ENCODE measurements at regions not wholly inside any gene's neighbourhood (a gene's known extent, or its start where the extent isn't known, plus 50 kb on each side); places are given as distances from the start of the nearest gene placed in this dataset.
A peak's percentile ranks its signal among the peaks of the same experiment; 100 is the strongest.

GRCh38 chr12:75722714-75723200, 211.3 kb upstream of the KRR1 start:
- Histone ChIP-seq H3K9me3 (ENCODE audit: control insufficient read depth in 2 of 3, low read length in 3 of 3) (no peaks in the 10 kb centered on the region), H3K27ac (ENCODE audit: low read depth, low read length) (no peak overlapping the region), H3K4me1 (ENCODE audit: control insufficient read depth in 2 of 2, insufficient read depth in 2 of 2, low read length in 2 of 2) (peaks cover 3 to 7% of the 10 kb centered on the region in 2 donors), H3K36me3 (ENCODE audit: control insufficient read depth in 2 of 3, insufficient read depth in 3 of 3, low read length in 3 of 3) (no peaks in the 10 kb centered on the region), H3K4me3 (ENCODE audit: low read length) (no peak overlapping the region), H3K27me3 (ENCODE audit: control insufficient read depth in 2 of 2, insufficient read depth in 2 of 2, low read length in 2 of 2) (no peaks in the 10 kb centered on the region)
- Mint-ChIP-seq H3K4me3 (peak overlapping the region in 2 of 10 donors; percentile 2 to 44), H3K4me1 (peaks cover 11 to 18% (median 13%) of the 10 kb centered on the region in 7 donors), H3K27ac (peak overlapping the region in 3 of 9 donors; percentile 77 to 84 (median 78)), H3K9me3 (peaks cover 0 to 3% (median 0%) of the 10 kb centered on the region in 11 donors), H3K36me3 (peaks cover 0 to 11% (median 0%) of the 10 kb centered on the region in 5 donors), H3K27me3 (peaks cover 0 to 9% (median 5%) of the 10 kb centered on the region in 5 donors)
- ChIA-PET CTCF (interaction anchor here (1.5 kb wide), 1 partner anchor 14 kb away, joined by 3 read pairs; no protein-coding TSS in a partner anchor), POLR2A (no interaction called here)
- DNase-seq (peak in 1 of 9 donors; percentile 26), ATAC-seq (peak; percentile 72)
- intact Hi-C loops (cut with micrococcal nuclease): loop anchor here (1.0 to 5.0 kb wide), 5 partner anchors 10 to 310 kb away; partner anchors contain the start of gene PHLDA1 (in 2 of the 2)

- ChIA-PET POLR2A (no interaction called here), CTCF (interaction anchor here (1.5 kb wide), 1 partner anchor 13 kb away, joined by 3 read pairs; no protein-coding TSS in a partner anchor)
- H3K27ac Mint-ChIP-seq: no peak overlapping the region
- intact Hi-C loops (cut with micrococcal nuclease): loop anchor here (1.0 to 5.0 kb wide), 5 partner anchors 9 to 311 kb away; partner anchors contain the start of gene PHLDA1 (in 2 of the 2)
- H3K36me3 ChIP-seq (ENCODE audit: control insufficient read depth in 2 of 3, insufficient read depth in 3 of 3, low read length in 3 of 3): no peaks in the 10 kb centered on the region
- peaks cover 3 to 7% of the 10 kb centered on the region in 2 donors for H3K4me1 ChIP-seq (ENCODE audit: control insufficient read depth in 2 of 2, insufficient read depth in 2 of 2, low read length in 2 of 2)
- no peak for DNase-seq
- H3K9me3 ChIP-seq (ENCODE audit: control insufficient read depth in 2 of 3, low read length in 3 of 3): no peaks in the 10 kb centered on the region
- H3K4me3 Mint-ChIP-seq: no peak overlapping the region
- peaks cover 0 to 11% (median 0%) of the 10 kb centered on the region in 5 donors for H3K36me3 Mint-ChIP-seq
- peaks cover 0 to 3% (median 0%) of the 10 kb centered on the region in 11 donors for H3K9me3 Mint-ChIP-seq
- H3K4me3 ChIP-seq (ENCODE audit: low read length): no peak overlapping the region
- peaks cover 11 to 18% (median 13%) of the 10 kb centered on the region in 7 donors for H3K4me1 Mint-ChIP-seq
- no peaks in the 10 kb centered on the region for H3K27me3 ChIP-seq (ENCODE audit: control insufficient read depth in 2 of 2, insufficient read depth in 2 of 2, low read length in 2 of 2)
- peaks cover 0 to 5% (median 3%) of the 10 kb centered on the region in 5 donors for H3K27me3 Mint-ChIP-seq
- ATAC-seq: no peak
- H3K27ac ChIP-seq (ENCODE audit: low read depth, low read length): no peak overlapping the region
These were observed 210.4 kb upstream of the KRR1 start for GRCh38 chr12:75721796-75722195.

- H3K36me3 Mint-ChIP-seq: peaks cover 0 to 11% (median 0%) of the 10 kb centered on the region in 5 donors
- no peak overlapping the region for H3K27ac Mint-ChIP-seq
- H3K4me1 Mint-ChIP-seq: peaks cover 11 to 18% (median 13%) of the 10 kb centered on the region in 7 donors
- no peak for DNase-seq
- Histone ChIP-seq H3K27me3 (ENCODE audit: control insufficient read depth in 2 of 2, insufficient read depth in 2 of 2, low read length in 2 of 2) (no peaks in the 10 kb centered on the region), H3K9me3 (ENCODE audit: control insufficient read depth in 2 of 3, low read length in 3 of 3) (no peaks in the 10 kb centered on the region), H3K4me3 (ENCODE audit: low read length) (no peak overlapping the region), H3K4me1 (ENCODE audit: control insufficient read depth in 2 of 2, insufficient read depth in 2 of 2, low read length in 2 of 2) (peaks cover 3 to 7% of the 10 kb centered on the region in 2 donors), H3K27ac (ENCODE audit: low read depth, low read length) (no peak overlapping the region), H3K36me3 (ENCODE audit: control insufficient read depth in 2 of 3, insufficient read depth in 3 of 3, low read length in 3 of 3) (no peaks in the 10 kb centered on the region)
- ATAC-seq: no peak
- H3K27me3 Mint-ChIP-seq: peaks cover 0 to 6% (median 3%) of the 10 kb centered on the region in 5 donors
- intact Hi-C loops (cut with micrococcal nuclease): loop anchor here (5.0 kb wide), 2 partner anchors 216 to 311 kb away; partner anchors contain the start of gene PHLDA1 (in 2 of the 2)
- no peak overlapping the region for H3K4me3 Mint-ChIP-seq
- CTCF ChIA-PET: interaction anchor here (0.7 kb wide), 1 partner anchor 13 kb away, joined by 3 read pairs; no protein-coding TSS in a partner anchor
- POLR2A ChIA-PET: interaction anchor here (0.6 kb wide), 1 partner anchor 53 kb away, joined by 3 read pairs; no protein-coding TSS in a partner anchor
- peaks cover 0 to 3% (median 0%) of the 10 kb centered on the region in 11 donors for H3K9me3 Mint-ChIP-seq
These were observed 209.6 kb upstream of the KRR1 start for GRCh38 chr12:75720812-75721641.

- Mint-ChIP-seq H3K4me1 (peaks cover 6 to 14% (median 7%) of the 10 kb centered on the region in 7 donors), H3K36me3 (peaks cover 0 to 6% (median 0%) of the 10 kb centered on the region in 5 donors), H3K4me3 (no peak overlapping the region), H3K27me3 (peaks cover 0 to 24% (median 3%) of the 10 kb centered on the region in 5 donors), H3K27ac (no peak overlapping the region), H3K9me3 (peaks cover 0 to 2% (median 0%) of the 10 kb centered on the region in 11 donors)
- intact Hi-C loops (cut with micrococcal nuclease): loop anchor here in 1 of 2 donors (10.0 kb wide), 1 partner anchor 323 kb away; the partner anchor contains the start of gene GLIPR1L2
- CTCF ChIA-PET: no interaction called here
- DNase-seq (no peak), ATAC-seq (no peak)
- Histone ChIP-seq H3K27ac (ENCODE audit: low read depth, low read length) (no peak overlapping the region), H3K9me3 (ENCODE audit: control insufficient read depth in 2 of 3, low read length in 3 of 3) (no peaks in the 10 kb centered on the region), H3K36me3 (ENCODE audit: control insufficient read depth in 2 of 3, insufficient read depth in 3 of 3, low read length in 3 of 3) (no peaks in the 10 kb centered on the region), H3K4me1 (ENCODE audit: control insufficient read depth in 2 of 2, insufficient read depth in 2 of 2, low read length in 2 of 2) (peaks cover under 1 to 2% of the 10 kb centered on the region in 2 donors), H3K27me3 (ENCODE audit: control insufficient read depth in 2 of 2, insufficient read depth in 2 of 2, low read length in 2 of 2) (no peaks in the 10 kb centered on the region), H3K4me3 (ENCODE audit: low read length) (no peak overlapping the region)
- POLR2A ChIA-PET: no interaction called here
These were observed 206.5 kb upstream of the KRR1 start for GRCh38 chr12:75717902-75718301.

- Mint-ChIP-seq H3K27me3 (peaks cover 0 to 28% (median 3%) of the 10 kb centered on the region in 5 donors), H3K4me1 (peaks cover 0 to 6% (median 0%) of the 10 kb centered on the region in 7 donors), H3K9me3 (peaks cover 0 to 2% (median 0%) of the 10 kb centered on the region in 11 donors), H3K27ac (no peak overlapping the region), H3K36me3 (peaks cover 0 to 6% (median 0%) of the 10 kb centered on the region in 5 donors), H3K4me3 (no peak overlapping the region)
- H3K27me3 ChIP-seq (ENCODE audit: control insufficient read depth in 2 of 2, insufficient read depth in 2 of 2, low read length in 2 of 2): no peaks in the 10 kb centered on the region
- ChIA-PET CTCF (no interaction called here), POLR2A (no interaction called here)
- H3K4me1 ChIP-seq (ENCODE audit: control insufficient read depth in 2 of 2, insufficient read depth in 2 of 2, low read length in 2 of 2): no peaks in the 10 kb centered on the region
- H3K27ac ChIP-seq (ENCODE audit: low read depth, low read length): no peak overlapping the region
- no peaks in the 10 kb centered on the region for H3K9me3 ChIP-seq (ENCODE audit: control insufficient read depth in 2 of 3, low read length in 3 of 3)
- ATAC-seq (no peak), DNase-seq (no peak)
- H3K36me3 ChIP-seq (ENCODE audit: control insufficient read depth in 2 of 3, insufficient read depth in 3 of 3, low read length in 3 of 3): no peaks in the 10 kb centered on the region
- no peak overlapping the region for H3K4me3 ChIP-seq (ENCODE audit: low read length)
- intact Hi-C loops (cut with micrococcal nuclease): loop anchor here in 1 of 2 donors (10.0 kb wide), 1 partner anchor 322 kb away; the partner anchor contains the start of gene GLIPR1L2
These were observed 205.0 kb upstream of the KRR1 start for GRCh38 chr12:75716291-75717025.

- Histone ChIP-seq H3K4me1 (ENCODE audit: control insufficient read depth in 2 of 2, insufficient read depth in 2 of 2, low read length in 2 of 2) (no peaks in the 10 kb centered on the region), H3K36me3 (ENCODE audit: control insufficient read depth in 2 of 3, insufficient read depth in 3 of 3, low read length in 3 of 3) (no peaks in the 10 kb centered on the region), H3K27ac (ENCODE audit: low read depth, low read length) (no peak overlapping the region), H3K4me3 (ENCODE audit: low read length) (no peak overlapping the region), H3K9me3 (ENCODE audit: control insufficient read depth in 2 of 3, low read length in 3 of 3) (no peaks in the 10 kb centered on the region), H3K27me3 (ENCODE audit: control insufficient read depth in 2 of 2, insufficient read depth in 2 of 2, low read length in 2 of 2) (no peaks in the 10 kb centered on the region)
- Mint-ChIP-seq H3K27me3 (peaks cover 0 to 34% (median 3%) of the 10 kb centered on the region in 5 donors), H3K27ac (no peak overlapping the region), H3K4me1 (peaks cover 0 to 3% (median 0%) of the 10 kb centered on the region in 7 donors), H3K9me3 (peaks cover 0 to 2% (median 0%) of the 10 kb centered on the region in 11 donors), H3K36me3 (peaks cover 0 to 6% (median 0%) of the 10 kb centered on the region in 5 donors), H3K4me3 (no peak overlapping the region)
- DNase-seq (no peak), ATAC-seq (no peak)
- CTCF ChIA-PET: no interaction called here
- intact Hi-C loops (cut with micrococcal nuclease): loop anchor here in 1 of 2 donors (10.0 kb wide), 1 partner anchor 321 kb away; the partner anchor contains the start of gene GLIPR1L2
- POLR2A ChIA-PET: no interaction called here
These were observed 204.3 kb upstream of the KRR1 start for GRCh38 chr12:75715682-75716081.

Data from naive thymus-derived CD4-positive, alpha-beta T cell (primary cell).